GM12801 (cell line): ENCODE measurements at regions not wholly inside any gene's neighbourhood (a gene's known extent, or its start where the extent isn't known, plus 50 kb on each side); places are given as distances from the start of the nearest gene placed in this dataset.

Experiments
- TF ChIP-seq, protein P1 (sequence below): IDR thresholded peaks from one replicate; pipeline ENCODE4 v1.5.1; 2011; ENCODE audit warnings: control low read depth; ENCODE audit not compliant: insufficient read length; ENCODE audit errors: extremely low read depth

DNA sequence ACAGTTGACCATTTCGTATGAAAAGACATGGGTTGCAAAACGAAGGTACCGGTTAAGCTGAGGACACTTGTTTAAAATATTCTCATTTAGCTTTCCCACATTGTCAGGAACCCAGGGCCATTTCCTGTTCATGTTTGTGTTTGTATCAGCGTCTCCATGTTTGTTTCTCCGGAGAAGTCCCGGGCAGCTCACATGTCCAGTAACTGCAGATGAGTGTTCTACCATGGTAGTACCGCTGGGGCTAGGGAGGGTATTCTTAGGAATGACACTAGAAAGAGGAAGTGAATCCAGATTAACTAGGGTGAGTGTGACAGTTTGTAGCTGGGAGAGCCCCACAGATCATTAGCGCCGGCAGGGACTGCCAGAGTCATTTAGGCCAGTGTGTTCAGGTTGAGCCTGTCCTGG is 50.0 kb upstream of the EVL start:
- TF ChIP-seq, protein P1, sequence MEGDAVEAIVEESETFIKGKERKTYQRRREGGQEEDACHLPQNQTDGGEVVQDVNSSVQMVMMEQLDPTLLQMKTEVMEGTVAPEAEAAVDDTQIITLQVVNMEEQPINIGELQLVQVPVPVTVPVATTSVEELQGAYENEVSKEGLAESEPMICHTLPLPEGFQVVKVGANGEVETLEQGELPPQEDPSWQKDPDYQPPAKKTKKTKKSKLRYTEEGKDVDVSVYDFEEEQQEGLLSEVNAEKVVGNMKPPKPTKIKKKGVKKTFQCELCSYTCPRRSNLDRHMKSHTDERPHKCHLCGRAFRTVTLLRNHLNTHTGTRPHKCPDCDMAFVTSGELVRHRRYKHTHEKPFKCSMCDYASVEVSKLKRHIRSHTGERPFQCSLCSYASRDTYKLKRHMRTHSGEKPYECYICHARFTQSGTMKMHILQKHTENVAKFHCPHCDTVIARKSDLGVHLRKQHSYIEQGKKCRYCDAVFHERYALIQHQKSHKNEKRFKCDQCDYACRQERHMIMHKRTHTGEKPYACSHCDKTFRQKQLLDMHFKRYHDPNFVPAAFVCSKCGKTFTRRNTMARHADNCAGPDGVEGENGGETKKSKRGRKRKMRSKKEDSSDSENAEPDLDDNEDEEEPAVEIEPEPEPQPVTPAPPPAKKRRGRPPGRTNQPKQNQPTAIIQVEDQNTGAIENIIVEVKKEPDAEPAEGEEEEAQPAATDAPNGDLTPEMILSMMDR = no peak
